Left ventricle myocardium inferior (tissue), 1 donor: ENCODE measurements at regions not wholly inside any gene's neighbourhood (a gene's known extent, or its start where the extent isn't known, plus 50 kb on each side); places are given as distances from the start of the nearest gene placed in this dataset.

Experiments
- DNase-seq: peaks from one replicate; pipeline ENCODE4 v3.0.0-alpha.2; 2020
- H3K27ac ChIP-seq: fragments of 200-600 bp; replicated peaks from 2 replicates; pipeline ENCODE4 v1.8.0; 2021
- H3K27me3 ChIP-seq: fragments of 200-600 bp; 2 replicates; pipeline ENCODE4 v1.8.0; 2021; ENCODE audit warnings: low read depth
- H3K36me3 ChIP-seq: fragments of 200-600 bp; 2 replicates; pipeline ENCODE4 v1.8.0; 2021
- H3K4me1 ChIP-seq: fragments of 200-600 bp; 2 replicates; pipeline ENCODE4 v1.8.0; 2021
- H3K4me3 ChIP-seq: fragments of 200-600 bp; 2 replicates; pipeline ENCODE4 v1.8.0; 2021; ENCODE audit warnings: mild to moderate bottlenecking, moderate library complexity
- H3K9me3 ChIP-seq: fragments of 200-600 bp; replicated peaks from 2 replicates; pipeline ENCODE4 v1.8.0; 2021
- intact Hi-C: fragments of 100-400 bp; cut with micrococcal nuclease; formaldehyde crosslinking; loops from one replicate; pipeline ENCODE4 v1.11.0; 2022
- TF ChIP-seq, protein P1 (sequence below): fragments of 200-600 bp; IDR thresholded peaks from 2 replicates; pipeline ENCODE4 v1.8.0; 2021; ENCODE audit warnings: antibody characterized with exemption, mild to moderate bottlenecking, borderline replicate concordance
- donor health status: DM: no; HTN: yes; CAD: no; lungs with severe emphysema.

DNA sequence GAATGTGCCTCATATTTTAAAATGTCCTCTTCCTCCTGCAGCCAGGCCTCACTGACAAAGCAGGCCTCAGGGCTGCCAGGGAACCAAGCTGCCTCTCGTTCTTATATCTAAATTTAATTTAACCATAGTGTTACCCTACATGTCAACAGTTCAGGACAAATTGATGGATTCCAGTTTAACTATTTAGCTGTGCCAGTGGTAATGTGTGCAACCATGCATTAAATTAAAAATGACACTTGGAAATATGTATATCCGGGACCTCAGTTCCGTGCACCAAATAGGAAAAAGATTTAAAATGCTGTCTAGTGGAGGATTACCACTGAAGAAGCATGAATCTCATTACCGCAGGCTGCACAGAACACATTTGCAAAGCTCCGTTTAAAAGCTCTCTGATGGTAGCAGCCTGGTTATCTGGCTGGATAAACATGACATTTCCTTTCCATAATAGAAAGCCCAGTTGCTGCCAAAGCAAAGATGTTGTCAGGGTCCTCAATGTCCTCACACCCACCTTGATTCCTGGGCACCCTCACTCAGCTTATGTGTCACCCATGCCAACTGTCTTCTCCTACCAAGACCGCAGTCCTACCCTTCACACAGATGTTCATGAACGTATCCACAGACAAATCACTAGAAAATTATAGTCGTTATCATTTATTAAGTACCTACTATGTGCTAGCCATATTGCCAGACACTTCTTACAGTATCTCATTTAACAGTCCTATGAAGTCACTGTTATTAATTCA, 73.3 kb upstream of the FRMD4A start:
- H3K27me3 ChIP-seq: peaks cover 24% of the 10 kb centered on the region
- H3K4me1 ChIP-seq: peaks cover 7% of the 10 kb centered on the region
- no peaks in the 10 kb centered on the region for H3K36me3 ChIP-seq
- TF ChIP-seq, protein P1, sequence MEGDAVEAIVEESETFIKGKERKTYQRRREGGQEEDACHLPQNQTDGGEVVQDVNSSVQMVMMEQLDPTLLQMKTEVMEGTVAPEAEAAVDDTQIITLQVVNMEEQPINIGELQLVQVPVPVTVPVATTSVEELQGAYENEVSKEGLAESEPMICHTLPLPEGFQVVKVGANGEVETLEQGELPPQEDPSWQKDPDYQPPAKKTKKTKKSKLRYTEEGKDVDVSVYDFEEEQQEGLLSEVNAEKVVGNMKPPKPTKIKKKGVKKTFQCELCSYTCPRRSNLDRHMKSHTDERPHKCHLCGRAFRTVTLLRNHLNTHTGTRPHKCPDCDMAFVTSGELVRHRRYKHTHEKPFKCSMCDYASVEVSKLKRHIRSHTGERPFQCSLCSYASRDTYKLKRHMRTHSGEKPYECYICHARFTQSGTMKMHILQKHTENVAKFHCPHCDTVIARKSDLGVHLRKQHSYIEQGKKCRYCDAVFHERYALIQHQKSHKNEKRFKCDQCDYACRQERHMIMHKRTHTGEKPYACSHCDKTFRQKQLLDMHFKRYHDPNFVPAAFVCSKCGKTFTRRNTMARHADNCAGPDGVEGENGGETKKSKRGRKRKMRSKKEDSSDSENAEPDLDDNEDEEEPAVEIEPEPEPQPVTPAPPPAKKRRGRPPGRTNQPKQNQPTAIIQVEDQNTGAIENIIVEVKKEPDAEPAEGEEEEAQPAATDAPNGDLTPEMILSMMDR: no peak
- no peaks in the 10 kb centered on the region for H3K9me3 ChIP-seq
- DNase-seq: no peak
- H3K4me3 ChIP-seq: no peak overlapping the region
- intact Hi-C loops: no loop called here
- no peak overlapping the region for H3K27ac ChIP-seq

DNA sequence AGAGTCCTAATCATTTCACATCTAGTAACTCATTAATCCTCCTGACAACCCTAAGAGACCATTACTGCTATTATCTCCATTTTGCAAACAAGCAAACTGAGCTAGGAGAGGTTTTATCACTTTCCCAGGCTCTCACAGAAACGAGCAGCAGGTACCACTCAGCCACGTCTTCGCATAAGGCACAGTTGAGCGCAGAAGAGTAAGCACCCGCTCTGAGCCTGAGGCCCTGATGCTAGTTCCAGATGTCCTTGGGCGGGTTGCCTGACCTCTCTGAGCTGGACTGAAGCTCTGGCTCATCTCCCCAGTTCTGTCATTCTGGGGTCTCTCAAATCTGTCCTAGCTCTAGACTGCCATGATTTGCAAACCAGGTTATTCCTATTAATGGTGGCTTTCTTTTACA, 72.6 kb upstream of the FRMD4A start:
- intact Hi-C loops: no loop called here
- no peak for DNase-seq

DNA sequence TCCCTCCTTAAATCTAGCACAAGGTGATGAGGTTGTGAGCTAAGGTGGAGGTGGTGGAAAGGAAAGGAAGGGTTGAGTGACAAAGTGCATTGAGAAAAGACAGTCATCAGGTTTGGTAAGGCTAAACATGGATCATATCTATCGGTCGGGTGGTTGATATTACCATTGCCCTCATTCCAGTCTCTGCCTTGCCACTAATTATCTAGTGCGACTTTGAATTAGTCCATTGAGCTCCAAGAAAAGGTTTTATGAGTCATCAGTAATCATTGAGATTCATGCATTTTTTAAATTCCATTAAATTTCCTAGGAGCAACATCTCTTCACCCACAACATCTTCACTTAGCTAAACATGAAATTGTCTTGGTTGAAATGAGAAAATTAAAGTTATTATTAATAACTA, 68.9 kb upstream of the FRMD4A start:
- peaks cover 1% of the 10 kb centered on the region for H3K27me3 ChIP-seq
- intact Hi-C loops: no loop called here
- H3K36me3 ChIP-seq: no peaks in the 10 kb centered on the region
- H3K4me1 ChIP-seq: no peaks in the 10 kb centered on the region
- H3K27ac ChIP-seq: no peak overlapping the region
- no peaks in the 10 kb centered on the region for H3K9me3 ChIP-seq
- no peak for DNase-seq
- TF ChIP-seq, protein P1: no peak
- H3K4me3 ChIP-seq: no peak overlapping the region

More for the DNA sequence above, 72.6 kb upstream of the FRMD4A start:
- Histone ChIP-seq H3K27me3 (peaks cover 24% of the 10 kb centered on the region), H3K4me3 (no peak overlapping the region), H3K27ac (no peak overlapping the region), H3K4me1 (peaks cover 7% of the 10 kb centered on the region), H3K36me3 (no peaks in the 10 kb centered on the region), H3K9me3 (no peaks in the 10 kb centered on the region)
- TF ChIP-seq, protein P1: no peak

DNA sequence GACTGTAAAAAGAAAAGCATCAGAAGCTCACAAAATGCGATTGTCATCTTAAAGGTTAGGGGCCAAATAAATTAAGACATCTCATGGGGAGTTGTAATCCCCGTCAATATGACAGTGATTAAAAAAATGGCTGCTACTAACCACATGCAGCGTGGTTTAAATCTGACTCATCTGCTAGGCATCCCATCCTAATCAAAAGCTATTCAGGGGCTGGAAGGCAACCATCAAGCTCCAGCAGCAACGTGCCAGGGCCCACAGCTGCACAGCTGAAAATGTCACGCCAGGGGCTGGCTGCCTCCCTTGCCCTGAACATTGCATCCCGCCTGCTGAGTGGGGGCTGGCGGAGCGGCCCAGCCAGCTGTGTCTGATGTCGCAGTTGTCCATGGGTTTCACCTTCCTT, 66.3 kb upstream of the FRMD4A start:
- Histone ChIP-seq H3K27ac (peak overlapping the region; percentile 45), H3K4me3 (no peak overlapping the region)

DNA sequence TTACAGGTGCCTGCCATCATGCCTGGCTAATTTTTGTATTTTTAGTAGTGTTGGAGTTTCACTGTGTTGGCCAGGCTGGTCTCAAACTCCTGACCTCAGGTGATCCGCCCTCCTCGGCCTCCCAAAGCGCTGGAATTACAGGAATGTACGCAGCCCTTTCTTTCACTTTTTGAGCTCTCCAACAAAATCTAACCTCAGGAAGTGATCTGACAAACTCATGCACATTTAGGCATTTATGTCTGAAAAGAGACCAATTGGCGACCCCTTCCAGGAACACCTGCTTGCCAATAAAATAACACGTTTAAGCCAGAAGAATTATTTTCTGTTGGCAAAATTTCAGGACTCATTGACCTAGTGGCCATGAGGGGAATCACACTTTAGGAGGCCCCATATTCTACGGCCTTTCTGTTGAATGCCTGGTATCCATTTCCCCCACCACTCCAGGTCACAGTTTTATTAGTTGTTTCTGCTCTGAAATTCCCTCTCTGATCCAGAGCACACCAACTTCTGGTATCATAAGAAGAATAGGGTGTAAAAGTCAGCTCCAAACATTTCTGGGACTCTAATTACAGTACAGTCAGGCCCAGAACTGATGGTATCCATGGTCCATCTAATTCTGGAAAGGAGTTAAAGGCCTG, 65.8 kb upstream of the FRMD4A start:
- Histone ChIP-seq H3K4me3 (no peak overlapping the region), H3K27ac (peak overlapping the region; percentile 45), H3K9me3 (peaks cover 11% of the 10 kb centered on the region), H3K4me1 (no peaks in the 10 kb centered on the region), H3K36me3 (no peaks in the 10 kb centered on the region), H3K27me3 (no peaks in the 10 kb centered on the region)
- intact Hi-C loops: no loop called here
- no peak for DNase-seq
- TF ChIP-seq, protein P1: peak; percentile 38

More for the DNA sequence above, 66.3 kb upstream of the FRMD4A start:
- no peaks in the 10 kb centered on the region for H3K4me1 ChIP-seq
- intact Hi-C loops: no loop called here
- TF ChIP-seq, protein P1: no peak
- DNase-seq: peak; percentile 73
- H3K36me3 ChIP-seq: no peaks in the 10 kb centered on the region
- H3K9me3 ChIP-seq: peaks cover 11% of the 10 kb centered on the region
- H3K27me3 ChIP-seq: no peaks in the 10 kb centered on the region
